ENCODE measurements at regions not wholly inside any gene's neighbourhood (a gene's known extent, or its start where the extent isn't known, plus 50 kb on each side); places are given as distances from the start of the nearest gene placed in this dataset.

GRCh38 chr10:90587561-90587960, 270.3 kb downstream of the HTR7 start:
- ChIA-PET POLR2A (no interaction called here), CTCF (no interaction called here)
- Mint-ChIP-seq H3K27ac (no peak overlapping the region), H3K4me3 (no peak overlapping the region), H3K36me3 (no peaks in the 10 kb centered on the region), H3K4me1 (peaks cover 16% of the 10 kb centered on the region), H3K27me3 (ENCODE audit: low read depth) (no peaks in the 10 kb centered on the region), H3K9me3 (peaks cover 6% of the 10 kb centered on the region; the same call in 1 of the 2 replicates)
- ATAC-seq (no peak), DNase-seq (ENCODE audit: low spot score) (no peak)
- TF ChIP-seq TCF7 (CRISPR knock-in tag; IDR thresholded peaks at IDR 0.05; ENCODE audit: low read depth) (no peak), ZNF425 (CRISPR knock-in tag; conservative IDR thresholded peaks at IDR 0.05) (no peak), ATF2 (CRISPR knock-in tag; IDR thresholded peaks at IDR 0.05; ENCODE audit: borderline replicate concordance, low read depth) (no peak), OVOL2 (CRISPR knock-in tag; IDR thresholded peaks at IDR 0.05; ENCODE audit: borderline replicate concordance) (no peak), ZNF232 (CRISPR knock-in tag; IDR thresholded peaks at IDR 0.05) (no peak), IRF2 (CRISPR knock-in tag; IDR thresholded peaks at IDR 0.05; ENCODE audit: borderline replicate concordance, low read depth) (no peak), ZNF512 (CRISPR knock-in tag; IDR thresholded peaks at IDR 0.05; ENCODE audit: borderline replicate concordance) (no peak), ATF6 (CRISPR knock-in tag; IDR thresholded peaks at IDR 0.05) (no peak)

- H3K27ac Mint-ChIP-seq = no peak overlapping the region
- POLR2A ChIA-PET = no interaction called here
- H3K4me3 Mint-ChIP-seq = no peak overlapping the region
- ATAC-seq = no peak
- H3K9me3 Mint-ChIP-seq = peaks cover 6% of the 10 kb centered on the region; the same call in 1 of the 2 replicates
- no peak for DNase-seq (ENCODE audit: low spot score)
- H3K36me3 Mint-ChIP-seq = no peaks in the 10 kb centered on the region
- H3K27me3 Mint-ChIP-seq (ENCODE audit: low read depth) = no peaks in the 10 kb centered on the region
- peaks cover 20% of the 10 kb centered on the region for H3K4me1 Mint-ChIP-seq
- CTCF ChIA-PET = no interaction called here
- no peak for TF ChIP-seq PREB (CRISPR knock-in tag; IDR thresholded peaks at IDR 0.05; ENCODE audit: borderline replicate concordance)
- TF ChIP-seq ATF6 (CRISPR knock-in tag; IDR thresholded peaks at IDR 0.05) = no peak
- TF ChIP-seq AFF4 (CRISPR knock-in tag; IDR thresholded peaks at IDR 0.05; ENCODE audit: borderline replicate concordance) = no peak
- no peak for TF ChIP-seq ATF1 (CRISPR knock-in tag; IDR thresholded peaks at IDR 0.05)
- TF ChIP-seq USF2 (CRISPR knock-in tag; IDR thresholded peaks at IDR 0.05) = no peak
- no peak for TF ChIP-seq TP53 (CRISPR knock-in tag; IDR thresholded peaks at IDR 0.05)
Observed at GRCh38 chr10:90588222-90588621, 269.6 kb downstream of the HTR7 start.

Data from WTC11 (cell line).